ENCODE measurements at regions not wholly inside any gene's neighbourhood (a gene's known extent, or its start where the extent isn't known, plus 50 kb on each side); places are given as distances from the start of the nearest gene placed in this dataset.

- no peak for TF ChIP-seq ZFP30 (CRISPR knock-in tag; IDR thresholded peaks at IDR 0.05)
- TF ChIP-seq BACH2 (CRISPR knock-in tag; IDR thresholded peaks at IDR 0.05; ENCODE audit: borderline replicate concordance), result no peak
- no peak for TF ChIP-seq GLIS3 (CRISPR knock-in tag; IDR thresholded peaks at IDR 0.05)
- no peak for TF ChIP-seq ESRRG (CRISPR knock-in tag; IDR thresholded peaks at IDR 0.05)
- TF ChIP-seq PATZ1 (CRISPR knock-in tag; IDR thresholded peaks at IDR 0.05; ENCODE audit: borderline replicate concordance), result no peak
- no peak for TF ChIP-seq ISL1 (CRISPR knock-in tag; IDR thresholded peaks at IDR 0.05)
- no peak for TF ChIP-seq ZC3H10 (CRISPR knock-in tag; IDR thresholded peaks at IDR 0.05)
These were observed 143.9 kb upstream of the SLC1A3 start for GRCh38 chr5:36462295-36463021.
